HL-60 (cell line): ENCODE measurements at regions not wholly inside any gene's neighbourhood (a gene's known extent, or its start where the extent isn't known, plus 50 kb on each side); places are given as distances from the start of the nearest gene placed in this dataset.

Experiments used
- POLR2AphosphoS5 ChIP-seq: IDR thresholded peaks from 2 replicates; pipeline ENCODE4 v1.6.1; 2012; ENCODE audit warnings: low read depth
- TF ChIP-seq, protein P1 (sequence below): IDR thresholded peaks from one replicate; pipeline ENCODE4 v1.5.1; 2011; ENCODE audit warnings: low read length, control low read depth, inconsistent platforms; ENCODE audit not compliant: insufficient read depth
- TF ChIP-seq, protein P2 (sequence below): IDR thresholded peaks from 2 replicates; pipeline ENCODE4 v1.6.1; 2012; ENCODE audit warnings: low read depth; ENCODE audit not compliant: insufficient replicate concordance

DNA sequence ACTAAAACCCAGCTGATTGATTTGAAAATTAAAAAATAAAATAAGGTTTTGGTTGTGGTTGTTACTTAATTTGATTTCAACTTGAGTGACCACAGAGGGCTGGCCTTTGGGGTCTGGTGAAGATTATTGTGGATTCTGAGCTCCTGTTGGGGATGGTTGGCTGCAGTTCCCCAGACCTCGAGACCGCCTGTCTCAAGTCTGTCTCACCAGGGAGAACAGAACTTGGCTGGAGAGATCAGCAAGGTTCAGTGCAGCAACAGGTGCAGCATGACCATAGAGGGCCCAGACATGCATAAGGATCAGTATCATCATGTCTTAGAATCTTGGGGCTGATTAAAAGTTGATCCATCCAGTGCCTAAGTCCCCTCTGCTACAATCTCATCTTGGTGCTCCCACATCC, 491.9 kb downstream of the BCOR start:
- no peak for TF ChIP-seq POLR2AphosphoS5
- TF ChIP-seq, protein P1, sequence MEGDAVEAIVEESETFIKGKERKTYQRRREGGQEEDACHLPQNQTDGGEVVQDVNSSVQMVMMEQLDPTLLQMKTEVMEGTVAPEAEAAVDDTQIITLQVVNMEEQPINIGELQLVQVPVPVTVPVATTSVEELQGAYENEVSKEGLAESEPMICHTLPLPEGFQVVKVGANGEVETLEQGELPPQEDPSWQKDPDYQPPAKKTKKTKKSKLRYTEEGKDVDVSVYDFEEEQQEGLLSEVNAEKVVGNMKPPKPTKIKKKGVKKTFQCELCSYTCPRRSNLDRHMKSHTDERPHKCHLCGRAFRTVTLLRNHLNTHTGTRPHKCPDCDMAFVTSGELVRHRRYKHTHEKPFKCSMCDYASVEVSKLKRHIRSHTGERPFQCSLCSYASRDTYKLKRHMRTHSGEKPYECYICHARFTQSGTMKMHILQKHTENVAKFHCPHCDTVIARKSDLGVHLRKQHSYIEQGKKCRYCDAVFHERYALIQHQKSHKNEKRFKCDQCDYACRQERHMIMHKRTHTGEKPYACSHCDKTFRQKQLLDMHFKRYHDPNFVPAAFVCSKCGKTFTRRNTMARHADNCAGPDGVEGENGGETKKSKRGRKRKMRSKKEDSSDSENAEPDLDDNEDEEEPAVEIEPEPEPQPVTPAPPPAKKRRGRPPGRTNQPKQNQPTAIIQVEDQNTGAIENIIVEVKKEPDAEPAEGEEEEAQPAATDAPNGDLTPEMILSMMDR, result no peak
- TF ChIP-seq, protein P2, sequence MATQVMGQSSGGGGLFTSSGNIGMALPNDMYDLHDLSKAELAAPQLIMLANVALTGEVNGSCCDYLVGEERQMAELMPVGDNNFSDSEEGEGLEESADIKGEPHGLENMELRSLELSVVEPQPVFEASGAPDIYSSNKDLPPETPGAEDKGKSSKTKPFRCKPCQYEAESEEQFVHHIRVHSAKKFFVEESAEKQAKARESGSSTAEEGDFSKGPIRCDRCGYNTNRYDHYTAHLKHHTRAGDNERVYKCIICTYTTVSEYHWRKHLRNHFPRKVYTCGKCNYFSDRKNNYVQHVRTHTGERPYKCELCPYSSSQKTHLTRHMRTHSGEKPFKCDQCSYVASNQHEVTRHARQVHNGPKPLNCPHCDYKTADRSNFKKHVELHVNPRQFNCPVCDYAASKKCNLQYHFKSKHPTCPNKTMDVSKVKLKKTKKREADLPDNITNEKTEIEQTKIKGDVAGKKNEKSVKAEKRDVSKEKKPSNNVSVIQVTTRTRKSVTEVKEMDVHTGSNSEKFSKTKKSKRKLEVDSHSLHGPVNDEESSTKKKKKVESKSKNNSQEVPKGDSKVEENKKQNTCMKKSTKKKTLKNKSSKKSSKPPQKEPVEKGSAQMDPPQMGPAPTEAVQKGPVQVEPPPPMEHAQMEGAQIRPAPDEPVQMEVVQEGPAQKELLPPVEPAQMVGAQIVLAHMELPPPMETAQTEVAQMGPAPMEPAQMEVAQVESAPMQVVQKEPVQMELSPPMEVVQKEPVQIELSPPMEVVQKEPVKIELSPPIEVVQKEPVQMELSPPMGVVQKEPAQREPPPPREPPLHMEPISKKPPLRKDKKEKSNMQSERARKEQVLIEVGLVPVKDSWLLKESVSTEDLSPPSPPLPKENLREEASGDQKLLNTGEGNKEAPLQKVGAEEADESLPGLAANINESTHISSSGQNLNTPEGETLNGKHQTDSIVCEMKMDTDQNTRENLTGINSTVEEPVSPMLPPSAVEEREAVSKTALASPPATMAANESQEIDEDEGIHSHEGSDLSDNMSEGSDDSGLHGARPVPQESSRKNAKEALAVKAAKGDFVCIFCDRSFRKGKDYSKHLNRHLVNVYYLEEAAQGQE, result no peak
